Lower leg skin (tissue), 4 donors: ENCODE measurements at regions not wholly inside any gene's neighbourhood (a gene's known extent, or its start where the extent isn't known, plus 50 kb on each side); places are given as distances from the start of the nearest gene placed in this dataset.

ENCODE experiments used
- DNase-seq, 2 donors: peaks; one replicate each; pipeline ENCODE4 v3.0.0-alpha.2; 2019; ENCODE audit warnings: low spot score in 2 of 2
- H3K4me3 ChIP-seq: fragments of 200-600 bp; sonication (generic); 2 replicates; pipeline ENCODE4 v1.5.1; 2017; ENCODE audit warnings: mild to moderate bottlenecking, low read depth; ENCODE audit not compliant: poor library complexity, severe bottlenecking
- POLR2A ChIP-seq, 2 donors: fragments of 450-650 bp; IDR thresholded peaks; one replicate each; pipeline ENCODE4 v1.6.1; 2016 to 2017; ENCODE audit warnings: antibody characterized with exemption in 2 of 2, mild to moderate bottlenecking in 1 of 2, moderate library complexity in 1 of 2
- WGBS, 2 donors: methylation state at CpG; one replicate each; pipeline ENCODE4 v1.1.5; 2018; 5-methylcytosine and 5-hydroxymethylcytosine counted together
- intact Hi-C: fragments of 100-400 bp; cut with DNase I; formaldehyde crosslinking; loops from one replicate; pipeline ENCODE4 v1.15.0; 2023; ENCODE audit warnings: low total_unique reads
- TF ChIP-seq, protein P1 (sequence below), 3 donors: fragments of 450-650 bp; IDR thresholded peaks; one replicate each; pipeline ENCODE4 v1.5.1; 2016; ENCODE audit warnings: antibody characterized with exemption in 3 of 3, mild to moderate bottlenecking in 3 of 3, moderate library complexity in 2 of 3

GRCh38 chr1:79745929-79746328 is 739.4 kb upstream of the ADGRL4 start:
- DNase-seq: no peak
- no peak for TF ChIP-seq POLR2A (IDR thresholded peaks at IDR 0.05)
- TF ChIP-seq, protein P1, sequence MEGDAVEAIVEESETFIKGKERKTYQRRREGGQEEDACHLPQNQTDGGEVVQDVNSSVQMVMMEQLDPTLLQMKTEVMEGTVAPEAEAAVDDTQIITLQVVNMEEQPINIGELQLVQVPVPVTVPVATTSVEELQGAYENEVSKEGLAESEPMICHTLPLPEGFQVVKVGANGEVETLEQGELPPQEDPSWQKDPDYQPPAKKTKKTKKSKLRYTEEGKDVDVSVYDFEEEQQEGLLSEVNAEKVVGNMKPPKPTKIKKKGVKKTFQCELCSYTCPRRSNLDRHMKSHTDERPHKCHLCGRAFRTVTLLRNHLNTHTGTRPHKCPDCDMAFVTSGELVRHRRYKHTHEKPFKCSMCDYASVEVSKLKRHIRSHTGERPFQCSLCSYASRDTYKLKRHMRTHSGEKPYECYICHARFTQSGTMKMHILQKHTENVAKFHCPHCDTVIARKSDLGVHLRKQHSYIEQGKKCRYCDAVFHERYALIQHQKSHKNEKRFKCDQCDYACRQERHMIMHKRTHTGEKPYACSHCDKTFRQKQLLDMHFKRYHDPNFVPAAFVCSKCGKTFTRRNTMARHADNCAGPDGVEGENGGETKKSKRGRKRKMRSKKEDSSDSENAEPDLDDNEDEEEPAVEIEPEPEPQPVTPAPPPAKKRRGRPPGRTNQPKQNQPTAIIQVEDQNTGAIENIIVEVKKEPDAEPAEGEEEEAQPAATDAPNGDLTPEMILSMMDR (IDR thresholded peaks at IDR 0.05): no peak
- no peak overlapping the region for H3K4me3 ChIP-seq
- intact Hi-C loops: no loop called here
- WGBS, 2 donors: 86 to 92% methylated on average over 2 of the region's 2 CpGs

DNA sequence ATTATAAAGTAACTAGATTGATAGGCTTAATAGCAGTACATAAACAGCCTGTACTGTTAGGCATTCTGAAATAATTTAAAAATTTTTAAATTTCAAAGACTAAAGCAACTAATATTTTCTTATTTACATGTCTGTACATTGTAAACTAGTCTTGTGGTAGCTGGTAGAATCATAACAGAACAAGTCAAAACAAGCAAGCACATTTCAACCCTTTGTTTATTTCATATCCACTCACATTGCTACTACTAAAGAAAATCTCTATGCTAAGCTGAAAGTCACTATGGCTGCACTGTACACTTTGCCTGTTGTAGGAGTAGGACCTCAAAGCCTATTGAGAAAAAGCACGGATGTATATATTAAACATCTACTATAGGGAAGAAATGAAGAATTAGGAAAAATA is 738.2 kb upstream of the ADGRL4 start:
- WGBS, 2 donors: 88 to 97% methylated on average over 1 of the region's 1 CpG
- no peak overlapping the region for H3K4me3 ChIP-seq
- TF ChIP-seq, protein P1 (IDR thresholded peaks at IDR 0.05): no peak
- TF ChIP-seq POLR2A (IDR thresholded peaks at IDR 0.05): no peak
- intact Hi-C loops: no loop called here
- DNase-seq: no peak

DNA sequence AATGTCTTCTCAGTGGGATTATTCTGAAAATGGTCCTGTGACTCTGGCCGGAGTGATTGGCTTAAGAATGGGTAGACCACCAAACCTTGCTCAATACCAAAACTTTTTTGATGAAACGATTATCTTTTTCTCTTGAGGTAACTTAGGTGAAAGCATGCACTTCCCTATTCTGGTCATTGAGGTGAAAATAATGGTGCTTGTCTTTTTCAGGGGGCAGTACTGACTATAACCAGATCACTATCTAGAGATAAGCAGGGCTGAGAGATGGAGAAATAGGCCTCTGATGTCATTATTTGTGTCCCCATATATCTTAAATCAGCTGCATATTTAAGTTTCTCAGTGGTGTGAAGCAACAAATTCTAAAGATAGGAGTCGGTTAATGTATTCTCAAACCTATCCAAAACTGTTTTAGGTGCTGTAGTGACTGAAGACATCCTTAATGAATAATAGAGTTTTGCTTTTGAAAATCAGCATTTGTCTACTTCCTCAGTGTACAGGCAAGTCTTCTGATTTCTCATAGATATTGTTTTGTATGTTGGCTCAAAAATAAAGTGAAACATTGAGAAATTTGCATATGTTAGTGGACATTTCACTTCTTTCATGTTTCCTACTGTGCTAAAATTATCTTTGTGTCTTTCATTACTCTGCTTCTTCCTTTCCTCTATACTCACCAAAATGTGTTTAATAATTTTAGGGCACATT is 735.3 kb upstream of the ADGRL4 start:
- WGBS, 2 donors: 89 to 90% methylated on average over 3 of the region's 3 CpGs
- H3K4me3 ChIP-seq: no peak overlapping the region
- DNase-seq: no peak
- TF ChIP-seq, protein P1 (IDR thresholded peaks at IDR 0.05): no peak
- no peak for TF ChIP-seq POLR2A (IDR thresholded peaks at IDR 0.05)
- intact Hi-C loops: no loop called here

- 89 to 92% methylated on average over 1 of the region's 1 CpG for WGBS, 2 donors
- no peak for DNase-seq
Observed at GRCh38 chr1:79738101-79738500, 731.6 kb upstream of the ADGRL4 start.

GRCh38 chr1:79737193-79737592 is 730.7 kb upstream of the ADGRL4 start:
- intact Hi-C loops: no loop called here
- no peak for TF ChIP-seq POLR2A (IDR thresholded peaks at IDR 0.05)
- TF ChIP-seq, protein P1 (IDR thresholded peaks at IDR 0.05): no peak
- WGBS, 2 donors: 77 to 96% methylated on average over 1 of the region's 1 CpG
- no peak overlapping the region for H3K4me3 ChIP-seq
- DNase-seq: no peak

More at GRCh38 chr1:79738101-79738500, 731.6 kb upstream of the ADGRL4 start:
- no peak overlapping the region for H3K4me3 ChIP-seq
- intact Hi-C loops: no loop called here
- no peak for TF ChIP-seq POLR2A (IDR thresholded peaks at IDR 0.05)
- TF ChIP-seq, protein P1 (IDR thresholded peaks at IDR 0.05): no peak

GRCh38 chr1:79732950-79733349 is 726.4 kb upstream of the ADGRL4 start:
- no peak for DNase-seq
- no peak for TF ChIP-seq POLR2A (IDR thresholded peaks at IDR 0.05)
- TF ChIP-seq, protein P1 (IDR thresholded peaks at IDR 0.05): no peak
- H3K4me3 ChIP-seq: no peak overlapping the region
- intact Hi-C loops: no loop called here
